HG03108 (cell line): ENCODE measurements at regions not wholly inside any gene's neighbourhood (a gene's known extent, or its start where the extent isn't known, plus 50 kb on each side); places are given as distances from the start of the nearest gene placed in this dataset.

Source experiments
- ATAC-seq: cut with Tn5 transposase; IDR thresholded peaks from one replicate; pipeline ENCODE4 v1.9.1; 2021; ENCODE audit warnings: moderate library complexity; ENCODE audit not compliant: unreplicated experiment

DNA sequence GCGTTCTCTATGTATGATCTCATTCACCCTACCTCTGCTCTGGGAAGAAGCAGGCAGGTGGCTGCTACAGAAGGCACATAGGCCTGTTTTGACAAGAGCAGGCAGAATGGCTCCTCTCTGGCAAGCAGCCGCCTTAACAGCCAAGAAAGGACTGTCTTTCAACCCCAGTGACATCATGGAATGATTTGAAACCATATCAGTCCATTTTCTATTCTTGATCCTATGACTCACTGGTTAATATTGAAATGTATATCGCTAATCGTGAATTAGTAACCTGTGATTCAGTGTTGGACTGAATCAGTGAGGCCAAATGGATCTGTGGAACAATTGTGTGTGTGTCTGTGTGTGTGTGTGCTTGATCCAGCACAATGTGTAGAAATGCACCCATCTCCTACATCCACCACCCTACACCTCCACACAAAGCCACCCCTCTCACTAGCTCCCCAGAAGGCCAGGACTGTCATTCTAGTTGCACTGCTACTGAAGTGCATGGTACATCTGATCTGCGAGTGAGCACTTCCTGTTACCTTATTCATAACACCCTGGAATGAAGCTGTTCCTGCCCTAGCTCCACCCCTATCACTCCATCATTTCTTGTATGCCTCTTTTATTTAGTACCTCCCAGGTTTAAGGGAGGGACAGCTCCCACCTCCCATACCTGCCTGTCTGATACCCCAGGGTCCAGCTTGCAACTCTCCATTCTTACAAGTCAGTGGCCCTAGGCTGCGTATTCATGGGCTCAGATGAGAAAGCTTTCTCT is 460.0 kb downstream of the FOXO1 start:
- ATAC-seq = peak; percentile 49

DNA sequence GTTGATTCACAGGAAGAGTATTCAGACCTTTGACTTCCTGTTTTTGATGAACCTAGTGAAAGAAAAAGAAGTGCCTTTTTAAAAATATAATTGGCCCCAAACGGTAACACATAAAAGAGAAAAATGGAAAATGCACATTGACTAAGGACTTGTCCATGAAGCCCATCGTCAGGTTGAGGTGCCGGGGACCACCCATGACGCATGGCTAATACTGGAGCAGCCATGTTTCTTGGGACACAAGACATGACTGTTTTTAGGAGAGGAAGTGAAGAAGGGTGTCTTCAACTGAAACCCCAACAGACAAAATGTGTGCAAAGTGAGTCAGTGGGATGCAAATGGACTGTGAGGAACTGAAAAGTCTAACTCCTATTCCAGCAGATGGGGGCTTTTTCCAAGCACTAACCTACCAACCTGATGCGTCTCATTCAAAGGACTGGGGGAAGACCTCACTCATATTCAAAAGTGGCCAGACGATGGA is 459.4 kb downstream of the FOXO1 start:
- peak; percentile 58 for ATAC-seq

DNA sequence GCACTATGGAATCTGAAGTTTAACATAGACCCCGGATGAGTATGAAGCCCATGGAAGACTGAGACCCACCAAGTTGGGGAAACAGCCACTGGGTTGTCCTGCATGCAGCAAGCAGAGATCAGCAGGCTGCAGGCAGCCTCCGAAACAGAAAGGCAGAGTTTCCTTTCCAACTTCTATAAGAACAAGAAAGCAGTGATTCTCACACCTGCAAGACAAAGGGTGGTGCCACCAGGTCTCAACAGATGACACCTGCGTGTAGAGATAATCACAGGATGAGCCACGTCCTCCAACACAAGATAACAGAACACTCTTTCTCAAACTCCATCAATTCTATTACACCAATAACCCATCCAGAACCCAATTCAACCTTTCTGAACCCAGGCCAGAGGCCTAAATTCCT is 457.9 kb downstream of the FOXO1 start:
- ATAC-seq = no peak

DNA sequence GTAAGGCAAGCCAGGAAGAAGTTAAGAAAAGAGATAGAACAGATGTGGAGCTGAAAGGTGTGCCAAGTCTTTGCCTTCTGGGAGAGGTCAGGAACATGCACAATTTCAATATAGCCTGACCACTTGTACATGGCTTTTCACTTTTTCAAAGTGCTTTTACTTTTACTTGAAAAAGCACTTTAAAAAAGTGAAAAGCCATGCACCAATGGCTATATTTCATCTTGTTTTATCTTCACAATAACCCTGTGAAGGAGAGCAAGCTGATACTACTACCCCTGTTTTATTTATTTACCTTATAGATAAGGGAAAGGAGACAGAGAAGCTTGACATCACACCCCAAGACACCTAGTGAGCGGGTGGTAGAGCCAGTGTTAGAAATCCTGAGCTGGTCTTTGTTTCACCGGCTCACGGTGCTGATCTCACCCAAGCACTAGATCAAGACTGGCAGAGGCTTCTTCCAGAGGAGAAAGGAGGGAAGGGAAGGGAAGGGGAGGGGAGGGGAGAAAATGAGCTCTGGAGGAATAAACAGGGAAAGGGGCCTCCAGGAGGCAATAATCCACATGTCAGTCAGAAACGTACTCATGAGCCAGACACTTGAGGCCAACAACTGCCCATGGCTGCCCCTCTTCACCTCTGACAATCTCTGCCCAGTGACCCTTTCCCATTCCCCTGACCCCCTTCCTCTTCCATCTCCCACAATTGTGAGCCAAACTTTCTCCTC is 455.4 kb downstream of the FOXO1 start:
- no peak for ATAC-seq

DNA sequence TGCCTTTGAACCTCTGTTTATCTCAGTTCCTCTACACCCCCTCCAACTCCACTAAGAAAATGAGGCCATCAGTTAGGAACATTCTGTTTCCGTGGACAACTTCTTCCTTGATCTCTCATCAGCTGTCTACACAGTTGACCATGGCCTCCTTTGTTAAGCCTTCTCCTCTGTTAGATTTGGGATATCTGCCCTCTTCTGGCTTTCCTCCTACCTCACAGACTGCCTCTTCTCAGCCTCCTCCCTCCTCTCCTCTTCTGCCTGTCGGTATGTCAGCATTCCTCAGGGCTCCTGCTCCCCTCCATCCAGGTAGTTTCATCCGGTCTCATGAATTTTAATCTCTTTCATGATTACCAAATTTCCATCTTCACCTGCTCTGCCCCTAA is 454.9 kb downstream of the FOXO1 start:
- no peak for ATAC-seq

DNA sequence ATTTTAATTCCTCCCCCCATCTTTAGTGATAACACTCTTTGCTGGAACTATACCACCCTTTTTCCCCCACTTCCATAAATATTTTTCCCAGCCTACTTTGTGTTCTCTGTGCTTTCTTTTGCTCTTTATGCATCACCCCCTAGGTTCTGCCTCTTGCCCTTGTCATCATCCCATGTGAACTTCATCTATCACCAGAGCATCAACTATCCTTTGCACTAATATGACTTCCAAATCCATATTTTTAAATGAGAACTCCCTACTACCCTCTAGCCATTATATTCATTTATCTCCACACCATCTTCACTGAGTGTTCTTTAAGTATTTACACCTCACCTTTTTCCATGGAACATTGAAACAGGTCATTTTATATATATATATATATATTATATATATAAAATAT is 452.7 kb downstream of the FOXO1 start:
- no peak for ATAC-seq

DNA sequence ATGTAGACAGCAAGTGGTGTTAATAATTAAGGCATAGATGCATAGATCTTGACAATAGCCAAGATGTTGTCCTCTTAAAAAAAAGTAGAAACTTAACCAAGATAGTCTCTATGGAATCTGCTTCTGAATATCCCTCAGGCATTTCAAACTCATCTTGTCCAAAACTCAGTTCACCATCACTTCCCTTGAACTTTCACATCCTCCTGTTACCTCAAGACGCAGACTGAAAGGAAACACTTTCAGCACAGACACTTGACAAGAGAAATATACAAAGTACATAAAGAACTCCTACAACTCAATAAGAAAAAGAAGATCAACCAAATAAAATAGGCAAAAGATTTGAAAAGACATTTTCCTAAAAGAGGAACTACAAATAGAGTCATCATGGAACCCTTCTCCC is 451.1 kb downstream of the FOXO1 start:
- no peak for ATAC-seq

DNA sequence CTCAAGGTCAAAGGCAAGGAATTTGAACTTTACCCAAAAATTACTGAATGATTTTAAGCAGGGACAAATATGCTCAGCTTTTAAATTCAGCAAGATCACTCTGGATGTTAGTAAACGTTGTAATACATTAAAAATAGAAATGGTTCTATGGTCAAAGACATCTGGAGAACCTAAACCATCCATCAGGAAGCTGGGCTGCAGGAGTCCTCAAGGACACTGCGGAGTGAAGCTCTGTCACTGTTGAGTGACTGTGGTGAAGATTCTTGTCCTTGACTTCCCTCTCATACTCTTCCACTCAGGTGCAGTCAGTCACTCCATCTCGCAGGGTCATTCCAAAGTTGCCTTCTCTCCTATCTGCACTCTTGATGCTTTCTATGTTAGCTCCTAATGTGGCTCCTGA is 450.7 kb downstream of the FOXO1 start:
- ATAC-seq = no peak

DNA sequence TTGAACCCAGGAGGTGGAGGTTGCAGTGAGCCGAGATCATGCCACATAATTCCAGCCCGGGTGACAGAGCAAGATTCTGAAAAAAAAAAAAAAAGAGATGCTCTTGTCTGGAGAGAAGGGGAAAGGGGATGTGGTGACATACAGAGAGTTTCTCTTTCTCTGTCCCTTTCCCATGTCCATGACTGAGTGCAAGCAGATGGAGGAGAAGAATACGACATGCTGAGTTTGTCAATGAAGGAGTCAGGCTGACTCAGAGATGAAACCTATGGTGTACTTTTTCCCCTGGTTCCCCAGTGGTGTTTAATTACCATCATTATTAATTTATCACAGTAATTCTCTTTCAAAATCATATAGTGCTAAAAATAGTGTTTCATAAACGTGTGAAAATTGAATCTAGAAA is 448.8 kb downstream of the FOXO1 start:
- no peak for ATAC-seq

DNA sequence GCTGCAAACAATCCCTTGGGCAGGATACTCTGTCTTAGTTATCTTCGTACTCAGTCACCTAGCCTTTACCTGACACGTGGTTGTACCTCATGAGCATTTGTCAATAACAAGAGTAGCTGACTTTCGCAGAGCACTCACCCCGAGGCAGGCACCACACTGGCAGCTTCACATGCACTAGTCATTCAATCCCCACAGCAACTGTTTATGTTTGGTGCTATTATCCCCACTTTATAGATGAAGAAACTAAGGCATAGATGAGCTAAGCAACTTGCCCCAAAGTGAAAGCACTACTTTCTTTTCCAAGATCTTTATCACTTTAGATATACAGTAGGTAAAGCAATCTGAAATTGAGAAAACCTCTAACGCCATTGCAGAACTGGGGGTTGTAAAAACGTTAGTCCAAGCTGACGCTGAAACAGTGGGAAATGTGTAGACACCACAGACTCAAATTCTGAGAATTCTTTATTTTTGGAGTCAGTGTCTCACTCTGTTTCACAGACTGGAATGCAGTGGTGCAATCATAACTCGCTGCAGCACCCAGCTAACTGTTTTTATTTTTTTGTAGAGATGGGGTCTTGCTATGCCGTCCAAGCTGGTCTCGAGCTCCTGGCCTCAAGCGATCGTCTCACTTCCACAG is 446.0 kb downstream of the FOXO1 start:
- ATAC-seq = no peak

DNA sequence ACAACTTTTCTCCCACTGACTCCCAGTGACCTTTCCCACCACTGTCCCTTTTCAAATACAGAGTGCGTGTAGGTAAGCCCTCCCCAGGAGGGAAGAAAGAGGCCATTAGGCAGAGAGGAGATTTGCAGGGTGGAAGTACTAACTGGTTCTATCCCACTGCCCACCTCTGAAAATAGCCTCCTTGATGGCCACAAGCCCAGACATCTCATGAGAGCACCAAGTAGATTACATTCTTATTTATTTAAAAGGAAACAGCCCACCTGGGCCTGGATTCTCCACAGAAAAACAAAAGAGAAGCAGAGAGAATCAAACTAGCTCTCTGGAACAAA is 445.3 kb downstream of the FOXO1 start:
- no peak for ATAC-seq

DNA sequence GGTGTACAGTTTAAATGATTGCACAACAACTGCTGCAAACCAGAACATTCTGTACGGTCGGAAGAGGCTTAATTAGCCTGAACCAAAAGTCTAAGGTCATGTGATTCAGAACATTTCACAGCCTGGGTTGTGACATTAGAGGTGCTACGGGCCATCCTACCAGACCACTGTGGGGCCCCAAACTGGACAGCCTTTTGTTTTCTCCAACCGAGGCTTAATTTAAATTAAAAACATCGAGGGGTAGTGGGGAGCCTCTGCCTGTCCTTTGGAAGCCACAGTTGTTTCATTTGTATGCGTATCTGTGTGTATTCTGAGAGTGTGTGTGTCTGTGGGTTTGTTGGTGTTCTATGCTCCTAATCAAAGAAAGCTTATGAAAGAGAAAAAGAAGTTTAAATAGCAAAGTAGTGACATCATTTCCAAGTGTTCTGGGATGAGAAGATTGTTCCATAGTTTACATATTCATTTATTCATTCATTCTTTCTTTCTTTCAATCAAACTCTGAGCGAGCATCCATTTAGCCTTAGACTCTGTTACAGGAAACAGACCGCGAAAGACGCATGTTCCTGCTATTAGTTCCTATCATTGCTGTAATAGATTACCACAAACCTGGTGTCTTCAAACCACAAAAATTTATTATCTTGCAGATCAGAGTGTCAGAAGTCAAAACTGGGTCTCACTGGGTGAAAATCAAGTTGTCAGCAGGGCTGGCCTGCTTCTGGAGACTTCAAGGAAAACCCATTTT is 444.8 kb downstream of the FOXO1 start:
- no peak for ATAC-seq

DNA sequence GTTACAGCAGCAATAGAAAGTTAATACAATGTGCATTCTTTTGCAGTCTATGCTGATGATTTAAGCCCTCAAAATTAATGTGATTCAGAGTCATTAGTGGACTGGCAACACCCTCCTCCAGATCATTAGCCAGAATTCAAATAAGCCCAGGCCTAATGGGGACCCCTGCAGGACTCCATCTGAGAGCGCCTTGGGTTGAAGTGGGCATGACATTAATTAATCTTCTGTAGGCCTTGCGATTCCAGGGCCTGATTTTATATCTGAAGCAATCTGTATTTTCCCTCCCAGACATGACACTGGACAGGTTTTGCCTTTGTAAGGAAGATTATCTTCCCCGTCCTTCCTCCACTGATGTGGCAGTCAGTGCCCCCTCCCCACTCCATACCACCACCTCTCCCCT is 442.9 kb downstream of the FOXO1 start:
- ATAC-seq = no peak

DNA sequence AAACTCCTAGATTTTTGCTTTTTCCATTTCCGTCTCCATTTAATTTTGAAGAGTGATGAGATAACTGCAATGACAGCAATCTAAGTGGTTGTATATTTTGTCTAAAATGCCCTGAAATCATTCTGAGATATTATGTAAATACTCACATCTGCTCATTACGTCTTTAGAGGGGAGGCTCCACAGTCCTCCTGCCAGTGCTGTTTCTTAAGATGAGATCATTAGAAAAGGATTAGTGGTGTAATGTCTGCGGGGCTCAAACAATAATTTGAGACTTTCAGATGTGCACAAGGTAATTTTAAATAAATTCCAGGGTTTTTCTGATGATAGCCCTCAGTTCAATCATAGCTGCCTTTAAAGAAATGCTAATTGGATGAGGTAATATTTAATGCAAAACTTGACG is 437.9 kb downstream of the FOXO1 start:
- ATAC-seq = no peak

DNA sequence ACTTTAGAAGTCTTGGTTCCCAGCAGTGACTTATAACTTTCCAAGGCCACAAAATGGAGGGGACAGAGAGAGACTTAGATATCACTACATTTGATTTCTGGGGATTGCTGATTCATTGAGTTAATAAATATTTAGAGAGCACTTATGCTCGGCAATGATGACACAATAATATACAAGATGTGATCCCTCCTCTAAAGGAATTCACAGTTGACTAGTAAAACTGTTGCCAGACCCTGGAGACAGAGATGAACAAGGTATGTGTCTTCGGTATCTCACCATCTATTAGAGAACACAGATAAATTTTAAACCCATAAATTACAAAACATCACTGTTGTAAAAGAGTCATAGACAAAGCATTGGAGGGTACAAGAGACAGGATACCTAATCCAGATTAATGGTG is 437.5 kb downstream of the FOXO1 start:
- ATAC-seq = no peak

DNA sequence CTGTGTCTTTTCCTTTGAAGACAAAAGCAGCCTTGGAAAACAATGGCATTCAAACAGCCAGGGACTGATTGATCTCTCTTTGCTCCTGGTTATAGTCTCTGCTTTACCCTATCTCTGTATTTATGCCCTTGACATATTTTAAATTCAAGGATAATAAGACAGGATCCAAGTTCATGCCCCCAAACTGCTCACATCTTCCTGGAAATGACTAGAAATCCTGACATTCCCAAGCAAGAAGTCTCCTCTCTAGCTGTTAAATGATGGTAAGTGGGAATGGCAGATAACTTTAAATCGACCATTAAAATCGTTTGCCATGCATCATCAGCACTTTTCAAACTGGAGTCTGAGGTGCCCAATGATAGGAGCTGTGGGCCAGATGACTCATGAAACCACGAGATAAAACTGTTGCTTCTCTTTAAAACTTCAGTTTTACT is 435.6 kb downstream of the FOXO1 start:
- no peak for ATAC-seq

DNA sequence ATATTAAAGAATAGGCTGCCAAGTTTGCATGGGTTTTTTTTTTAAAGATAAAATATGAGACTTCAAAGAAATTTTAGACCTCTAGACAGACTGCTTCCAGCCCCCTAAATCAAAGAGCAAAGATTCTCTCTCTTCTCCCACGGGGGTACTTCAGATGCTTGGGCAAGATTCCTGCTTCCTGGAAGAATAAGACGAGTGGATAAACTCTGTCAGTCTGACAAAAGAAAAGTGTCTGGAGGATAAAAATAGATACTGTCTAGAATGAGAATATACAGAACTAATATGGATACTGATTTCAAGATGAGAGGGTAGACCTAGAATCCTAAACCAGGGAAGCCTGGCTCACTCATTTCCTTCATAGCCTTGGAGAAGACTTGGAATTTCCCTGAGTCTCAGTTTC is 435.1 kb downstream of the FOXO1 start:
- ATAC-seq = no peak

DNA sequence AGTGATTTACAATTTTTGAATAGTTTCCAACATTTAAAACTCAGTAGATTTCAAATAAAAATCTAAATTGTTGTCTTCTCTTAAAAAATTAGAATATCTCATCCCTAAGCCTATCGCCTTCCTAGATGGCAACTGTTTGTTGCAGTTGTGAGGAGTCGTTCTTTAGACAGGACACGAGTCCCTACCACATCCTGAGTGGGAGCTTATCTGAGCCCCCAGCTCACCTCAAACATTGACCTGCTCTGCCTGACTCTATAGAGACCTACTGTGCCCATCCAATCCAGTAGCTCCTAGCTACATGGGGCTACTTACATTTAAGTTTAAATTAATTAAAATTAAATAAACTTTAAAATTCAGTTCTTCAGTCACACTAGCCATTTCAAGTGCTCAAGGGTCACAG is 434.7 kb downstream of the FOXO1 start:
- ATAC-seq = no peak

DNA sequence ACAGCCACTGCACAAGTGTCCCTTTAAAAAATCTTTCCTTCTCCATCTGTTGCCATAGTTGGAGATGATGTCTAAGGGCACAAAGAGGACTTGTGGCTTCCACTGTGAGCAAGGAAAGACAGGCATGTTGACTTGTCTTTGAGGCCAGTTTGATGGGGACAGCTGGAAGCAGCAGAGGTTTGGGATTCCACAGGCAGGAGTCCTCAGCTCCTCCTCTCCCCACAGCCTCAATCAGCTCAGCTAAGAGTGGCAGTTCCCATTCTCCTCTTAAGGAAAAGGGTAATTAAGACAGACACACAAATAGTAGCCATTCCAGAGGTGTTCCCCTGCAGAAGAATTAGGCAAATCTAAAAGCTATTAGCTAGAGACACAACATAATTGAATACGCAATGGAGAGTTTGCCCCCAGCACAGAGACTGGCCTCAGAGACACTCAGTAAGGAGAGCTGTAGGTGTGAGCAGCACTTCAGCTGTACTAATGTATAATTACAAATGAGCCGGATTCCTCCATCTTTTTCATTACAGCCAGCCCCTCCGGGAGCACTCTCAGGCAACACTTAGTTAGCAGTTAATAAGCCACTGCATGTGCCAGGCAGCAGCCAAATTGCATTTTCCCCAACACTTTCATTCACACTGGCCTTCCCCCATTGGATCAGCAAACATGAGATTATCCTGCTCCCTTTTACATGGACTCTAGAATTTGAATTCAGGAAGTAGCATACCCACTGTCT is 434.0 kb downstream of the FOXO1 start:
- ATAC-seq = no peak

DNA sequence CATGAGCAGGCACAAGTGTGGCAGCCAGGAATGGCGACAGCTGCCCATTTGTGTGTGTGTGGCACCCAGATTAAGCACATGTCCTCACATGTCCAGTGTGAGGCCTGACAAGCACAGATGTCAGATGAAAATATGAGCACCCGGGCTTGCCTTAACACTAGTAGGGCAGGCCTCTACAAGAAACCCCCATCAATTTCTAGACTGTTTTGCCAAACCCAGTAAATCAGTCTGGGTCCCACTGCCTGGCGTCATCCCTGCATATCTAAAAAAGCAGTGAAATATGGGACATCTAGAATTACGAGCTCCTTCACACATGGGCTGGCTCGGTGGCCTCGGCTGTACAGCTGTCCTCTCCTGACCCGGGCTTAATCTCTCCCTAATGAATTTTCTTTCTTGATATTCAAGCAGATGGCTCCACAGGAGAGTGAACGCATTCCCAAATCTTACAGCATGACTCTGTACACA is 432.7 kb downstream of the FOXO1 start:
- ATAC-seq = no peak
